ENCODE measurements at regions not wholly inside any gene's neighbourhood (a gene's known extent, or its start where the extent isn't known, plus 50 kb on each side); places are given as distances from the start of the nearest gene placed in this dataset.

GRCh38 chr4:54475546-54475945, 182.2 kb upstream of the KIT start:
- no peak overlapping the region for H3K27ac ChIP-seq
- no peak overlapping the region for H3K9ac ChIP-seq
- no peak overlapping the region for H3K4me2 ChIP-seq (ENCODE audit: unreplicated experiment)
- no peaks in the 10 kb centered on the region for H3K9me3 ChIP-seq (ENCODE audit: low read depth)
- H3K36me3 ChIP-seq (ENCODE audit: low read depth): no peaks in the 10 kb centered on the region
- H3K9me2 ChIP-seq (ENCODE audit: insufficient read depth): no peaks in the 10 kb centered on the region
- H2AFZ ChIP-seq: no peak overlapping the region
- H3K4me1 ChIP-seq (ENCODE audit: insufficient read depth): no peaks in the 10 kb centered on the region
- no peaks in the 10 kb centered on the region for H3F3A ChIP-seq (ENCODE audit: insufficient read depth)
- H3K4me3 ChIP-seq: no peak overlapping the region
- H4K20me1 ChIP-seq (ENCODE audit: insufficient read depth): no peaks in the 10 kb centered on the region
- DNase-seq: no peak
- no peaks in the 10 kb centered on the region for H3K27me3 ChIP-seq (replicated peaks; ENCODE audit: insufficient read depth)
- no peaks in the 10 kb centered on the region for H3K79me2 ChIP-seq (ENCODE audit: insufficient read depth)
- in situ Hi-C loops (cut with MboI): no loop called here
- TF ChIP-seq EZH2phosphoT487 (IDR thresholded peaks at IDR 0.05; ENCODE audit: insufficient read depth, low read depth): no peak
- no peak for TF ChIP-seq EZH2 (IDR thresholded peaks at IDR 0.05; ENCODE audit: insufficient read depth, poor library complexity, severe bottlenecking)

GRCh38 chr4:54482529-54483200, 175.1 kb upstream of the KIT start:
- DNase-seq: peak; percentile 66
- Histone ChIP-seq H3K9ac (no peak overlapping the region), H3K4me3 (no peak overlapping the region), H3K27ac (no peak overlapping the region), H3K4me2 (ENCODE audit: unreplicated experiment) (no peak overlapping the region), H3K9me2 (ENCODE audit: insufficient read depth) (no peaks in the 10 kb centered on the region), H3K27me3 (replicated peaks; ENCODE audit: insufficient read depth) (no peaks in the 10 kb centered on the region), H2AFZ (no peak overlapping the region), H3K79me2 (ENCODE audit: insufficient read depth) (no peaks in the 10 kb centered on the region), H3K36me3 (ENCODE audit: low read depth) (no peaks in the 10 kb centered on the region), H3K9me3 (ENCODE audit: low read depth) (no peaks in the 10 kb centered on the region), H3K4me1 (ENCODE audit: insufficient read depth) (no peaks in the 10 kb centered on the region), H3F3A (ENCODE audit: insufficient read depth) (no peaks in the 10 kb centered on the region), H4K20me1 (ENCODE audit: insufficient read depth) (no peaks in the 10 kb centered on the region)
- in situ Hi-C loops (cut with MboI): no loop called here
- 56 to 61% methylated on average over 6 of the region's 6 CpGs for WGBS, 2 experiments (ENCODE audit: low coverage in 1 of 2, low lambda C conversion rate in 2 of 2, missing lambda C conversion rate in 2 of 2)
- TF ChIP-seq EZH2 (IDR thresholded peaks at IDR 0.05; ENCODE audit: insufficient read depth, poor library complexity, severe bottlenecking) (no peak), EZH2phosphoT487 (IDR thresholded peaks at IDR 0.05; ENCODE audit: insufficient read depth, low read depth) (no peak)

- TF ChIP-seq EZH2phosphoT487 (IDR thresholded peaks at IDR 0.05; ENCODE audit: insufficient read depth, low read depth) (no peak), EZH2 (IDR thresholded peaks at IDR 0.05; ENCODE audit: insufficient read depth, poor library complexity, severe bottlenecking) (no peak)
- Histone ChIP-seq H3K9ac (no peak overlapping the region), H3F3A (ENCODE audit: insufficient read depth) (no peaks in the 10 kb centered on the region), H3K4me1 (ENCODE audit: insufficient read depth) (no peaks in the 10 kb centered on the region), H3K9me2 (ENCODE audit: insufficient read depth) (no peaks in the 10 kb centered on the region), H3K27me3 (replicated peaks; ENCODE audit: insufficient read depth) (no peaks in the 10 kb centered on the region), H4K20me1 (ENCODE audit: insufficient read depth) (no peaks in the 10 kb centered on the region), H3K4me3 (no peak overlapping the region), H3K79me2 (ENCODE audit: insufficient read depth) (no peaks in the 10 kb centered on the region), H3K4me2 (ENCODE audit: unreplicated experiment) (no peak overlapping the region), H2AFZ (no peak overlapping the region), H3K36me3 (ENCODE audit: low read depth) (no peaks in the 10 kb centered on the region), H3K27ac (no peak overlapping the region), H3K9me3 (ENCODE audit: low read depth) (no peaks in the 10 kb centered on the region)
- in situ Hi-C loops (cut with MboI): no loop called here
- DNase-seq: no peak
- 75 to 86% methylated on average over 6 of the region's 6 CpGs for WGBS, 2 experiments (ENCODE audit: low coverage in 1 of 2, low lambda C conversion rate in 2 of 2, missing lambda C conversion rate in 2 of 2)
These were observed 173.4 kb upstream of the KIT start for GRCh38 chr4:54484383-54484782.

DNA sequence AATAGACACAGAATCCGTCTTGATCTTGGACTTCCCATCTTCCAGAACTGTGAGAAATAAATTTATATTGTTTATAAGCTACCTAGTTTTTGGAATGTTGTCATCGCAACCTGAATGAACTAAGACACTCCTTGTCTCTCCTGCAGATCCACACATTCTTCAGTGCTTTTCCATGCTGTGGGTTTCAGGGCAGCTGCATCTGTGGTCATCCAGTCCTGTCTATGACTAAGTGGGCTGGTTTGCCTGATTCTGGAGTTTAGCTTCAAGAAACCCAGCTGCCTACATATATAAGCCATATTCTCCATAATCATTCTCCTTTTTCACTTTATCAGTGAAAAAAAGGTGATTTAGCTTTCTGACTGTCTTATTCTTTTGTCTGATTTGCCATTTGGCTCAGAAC, 170.3 kb upstream of the KIT start:
- H3K27me3 ChIP-seq (replicated peaks; ENCODE audit: insufficient read depth): no peaks in the 10 kb centered on the region
- no peaks in the 10 kb centered on the region for H3K4me1 ChIP-seq (ENCODE audit: insufficient read depth)
- no peak overlapping the region for H3K27ac ChIP-seq
- WGBS, 2 experiments (ENCODE audit: low coverage in 1 of 2, low lambda C conversion rate in 2 of 2, missing lambda C conversion rate in 2 of 2): 79 to 81% methylated on average over 2 of the region's 2 CpGs
- TF ChIP-seq EZH2 (IDR thresholded peaks at IDR 0.05; ENCODE audit: insufficient read depth, poor library complexity, severe bottlenecking): no peak
- TF ChIP-seq EZH2phosphoT487 (IDR thresholded peaks at IDR 0.05; ENCODE audit: insufficient read depth, low read depth): no peak
- no peak overlapping the region for H3K4me2 ChIP-seq (ENCODE audit: unreplicated experiment)
- no peaks in the 10 kb centered on the region for H3K79me2 ChIP-seq (ENCODE audit: insufficient read depth)
- no peak overlapping the region for H3K9ac ChIP-seq
- no peaks in the 10 kb centered on the region for H4K20me1 ChIP-seq (ENCODE audit: insufficient read depth)
- in situ Hi-C loops (cut with MboI): no loop called here
- H3K9me3 ChIP-seq (ENCODE audit: low read depth): no peaks in the 10 kb centered on the region
- no peaks in the 10 kb centered on the region for H3K36me3 ChIP-seq (ENCODE audit: low read depth)
- DNase-seq: peak; percentile 54
- H3K4me3 ChIP-seq: no peak overlapping the region
- no peaks in the 10 kb centered on the region for H3F3A ChIP-seq (ENCODE audit: insufficient read depth)
- H2AFZ ChIP-seq: no peak overlapping the region
- no peaks in the 10 kb centered on the region for H3K9me2 ChIP-seq (ENCODE audit: insufficient read depth)

- Histone ChIP-seq H3K9me3 (ENCODE audit: low read depth) (no peaks in the 10 kb centered on the region), H2AFZ (no peak overlapping the region), H3K4me1 (ENCODE audit: insufficient read depth) (peaks cover 16% of the 10 kb centered on the region), H4K20me1 (ENCODE audit: insufficient read depth) (no peaks in the 10 kb centered on the region), H3K9me2 (ENCODE audit: insufficient read depth) (no peaks in the 10 kb centered on the region), H3K79me2 (ENCODE audit: insufficient read depth) (no peaks in the 10 kb centered on the region), H3K27ac (no peak overlapping the region), H3F3A (ENCODE audit: insufficient read depth) (peaks cover 9% of the 10 kb centered on the region), H3K9ac (no peak overlapping the region), H3K27me3 (replicated peaks; ENCODE audit: insufficient read depth) (no peaks in the 10 kb centered on the region), H3K4me2 (ENCODE audit: unreplicated experiment) (no peak overlapping the region), H3K36me3 (ENCODE audit: low read depth) (no peaks in the 10 kb centered on the region), H3K4me3 (no peak overlapping the region)
- in situ Hi-C loops (cut with MboI): no loop called here
- 71% methylated on average over 3 of the region's 3 CpGs for WGBS, 2 experiments (ENCODE audit: low coverage in 1 of 2, low lambda C conversion rate in 2 of 2, missing lambda C conversion rate in 2 of 2)
- no peak for TF ChIP-seq EZH2phosphoT487 (IDR thresholded peaks at IDR 0.05; ENCODE audit: insufficient read depth, low read depth)
- TF ChIP-seq EZH2 (IDR thresholded peaks at IDR 0.05; ENCODE audit: insufficient read depth, poor library complexity, severe bottlenecking): no peak
- peak; percentile 52 for DNase-seq
These were observed 163.9 kb upstream of the KIT start for GRCh38 chr4:54493862-54494261.
